Psoas muscle (tissue), 7 donors: ENCODE measurements at regions not wholly inside any gene's neighbourhood (a gene's known extent, or its start where the extent isn't known, plus 50 kb on each side); places are given as distances from the start of the nearest gene placed in this dataset.
"Not testable (repeated sequence)": the region's sequence is repeated elsewhere in the genome, so short reads cannot be mapped to it uniquely, and the experiment has no call there.

Experiments
- ATAC-seq, 4 donors: fragments of 200-7000 bp; cut with Tn5 transposase; one replicate each; pipeline ENCODE4 v1.9.1; 2020; ENCODE audit warnings: moderate library complexity in 3 of 4, mild to moderate bottlenecking in 2 of 4
- DNase-seq, 2 donors: peaks; one replicate each; pipeline ENCODE4 v3.0.0-alpha.2; 2020
- H3K27ac ChIP-seq: fragments of 200-600 bp; one replicate; pipeline ENCODE4 v1.8.0; 2022
- H3K27me3 ChIP-seq, 3 donors: fragments of 200-600 bp in 1 of 3; one replicate each; pipeline versions ENCODE4 v1.6.1 to v1.8.0; 2013 to 2022; ENCODE audit warnings: low read length in 2 of 3, mild to moderate bottlenecking in 2 of 3, moderate library complexity in 1 of 3; ENCODE audit not compliant: insufficient read depth in 3 of 3
- H3K36me3 ChIP-seq, 2 donors: fragments of 200-600 bp in 1 of 2; one replicate each; pipeline versions ENCODE4 v1.6.1 to v1.8.0; 2013 to 2022; ENCODE audit warnings: low read depth in 1 of 2, mild to moderate bottlenecking in 1 of 2, moderate library complexity in 1 of 2; ENCODE audit not compliant: insufficient read depth in 1 of 2
- H3K4me1 ChIP-seq: fragments of 200-600 bp; one replicate; pipeline ENCODE4 v1.8.0; 2022
- H3K4me3 ChIP-seq: fragments of 200-600 bp; one replicate; pipeline ENCODE4 v1.8.0; 2022; ENCODE audit warnings: mild to moderate bottlenecking
- H3K9me3 ChIP-seq: fragments of 200-600 bp; one replicate; pipeline ENCODE4 v1.8.0; 2022
- WGBS, 3 donors: extraction: QIAGEN DNeasy Blood & Tissue Kit; methylation state at CpG; one replicate each; pipeline versions ENCODE4 v1.1.6 to v1.1.7; 2013; 5-methylcytosine and 5-hydroxymethylcytosine counted together
- intact Hi-C, 2 donors: fragments of 100-400 bp; cut with DNase I; formaldehyde crosslinking; loops; one replicate each; pipeline versions ENCODE4 v1.11.0 to v1.14.2; 2022
- TF ChIP-seq, protein P1 (sequence below): fragments of 200-600 bp; IDR thresholded peaks from one replicate; pipeline ENCODE4 v1.8.0; 2022; ENCODE audit warnings: antibody characterized with exemption
- donor health status: healthy with polysubstance abuse.
- donor health status: DM: no; HTN: no; CAD: no; lungs with moderate emphysema.
- donor health status: Bipolar disorder and iron deficiency.
- donor health status: healthy.
- donor health status: DM: yes; HTN: yes; CAD: no.
- donor health status: DM: no; HTN: no; CAD: no.
- donor health status: DM: yes; HTN: yes; CAD: no.

DNA sequence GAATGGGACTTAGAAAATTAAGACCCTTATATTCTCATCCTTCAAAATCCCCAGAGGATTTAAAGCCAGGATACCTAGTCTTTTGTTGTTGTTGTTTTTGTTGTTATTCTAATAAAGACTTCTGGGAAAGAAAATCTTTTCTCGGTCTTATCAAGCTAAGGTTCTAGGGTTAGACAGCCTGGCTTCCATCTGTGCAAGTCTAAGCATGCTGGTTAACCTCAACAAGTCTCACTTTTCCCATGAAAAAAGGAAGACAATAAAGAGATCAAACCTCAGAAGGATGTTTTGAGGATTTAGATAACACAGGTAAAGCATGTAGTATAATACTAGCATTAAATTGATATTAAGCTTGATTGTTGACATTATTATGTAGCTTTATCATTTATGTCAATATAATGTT, 486.4 kb upstream of the SOX9 start:
- Histone ChIP-seq H3K36me3 (no peaks in the 10 kb centered on the region), H3K27me3 (no peaks in the 10 kb centered on the region), H3K27ac (no peak overlapping the region), H3K4me1 (no peaks in the 10 kb centered on the region), H3K9me3 (no peaks in the 10 kb centered on the region), H3K4me3 (no peak overlapping the region)
- WGBS, 3 donors = 73 to 88% (median 84%) methylated on average over 1 of the region's 1 CpG
- intact Hi-C loops = no loop called here
- no peak for ATAC-seq
- no peak for DNase-seq
- TF ChIP-seq, protein P1, sequence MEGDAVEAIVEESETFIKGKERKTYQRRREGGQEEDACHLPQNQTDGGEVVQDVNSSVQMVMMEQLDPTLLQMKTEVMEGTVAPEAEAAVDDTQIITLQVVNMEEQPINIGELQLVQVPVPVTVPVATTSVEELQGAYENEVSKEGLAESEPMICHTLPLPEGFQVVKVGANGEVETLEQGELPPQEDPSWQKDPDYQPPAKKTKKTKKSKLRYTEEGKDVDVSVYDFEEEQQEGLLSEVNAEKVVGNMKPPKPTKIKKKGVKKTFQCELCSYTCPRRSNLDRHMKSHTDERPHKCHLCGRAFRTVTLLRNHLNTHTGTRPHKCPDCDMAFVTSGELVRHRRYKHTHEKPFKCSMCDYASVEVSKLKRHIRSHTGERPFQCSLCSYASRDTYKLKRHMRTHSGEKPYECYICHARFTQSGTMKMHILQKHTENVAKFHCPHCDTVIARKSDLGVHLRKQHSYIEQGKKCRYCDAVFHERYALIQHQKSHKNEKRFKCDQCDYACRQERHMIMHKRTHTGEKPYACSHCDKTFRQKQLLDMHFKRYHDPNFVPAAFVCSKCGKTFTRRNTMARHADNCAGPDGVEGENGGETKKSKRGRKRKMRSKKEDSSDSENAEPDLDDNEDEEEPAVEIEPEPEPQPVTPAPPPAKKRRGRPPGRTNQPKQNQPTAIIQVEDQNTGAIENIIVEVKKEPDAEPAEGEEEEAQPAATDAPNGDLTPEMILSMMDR = no peak

DNA sequence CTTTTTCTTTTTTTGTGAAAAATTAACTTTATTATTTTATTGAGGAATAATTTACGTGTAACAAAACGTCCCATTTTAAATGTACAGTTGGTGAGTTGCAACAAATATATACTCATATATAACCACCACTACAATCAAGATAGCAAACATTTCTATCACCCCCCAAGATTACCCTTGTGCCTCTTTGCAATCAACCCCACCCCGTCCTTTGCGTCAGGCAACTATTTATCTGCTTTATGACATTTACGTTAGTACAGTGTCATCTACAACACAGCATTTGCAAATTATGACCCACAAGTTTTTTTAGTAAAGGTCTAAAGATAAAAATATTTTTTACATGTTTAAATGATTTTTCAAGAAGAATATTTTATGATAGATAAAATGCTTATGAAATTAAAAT, 485.6 kb upstream of the SOX9 start:
- no peak overlapping the region for H3K27ac ChIP-seq
- 85 to 90% (median 87%) methylated on average over 5 of the region's 5 CpGs for WGBS, 3 donors
- no peak for ATAC-seq
- TF ChIP-seq, protein P1 = no peak
- no peaks in the 10 kb centered on the region for H3K4me1 ChIP-seq
- no peaks in the 10 kb centered on the region for H3K9me3 ChIP-seq
- no peak for DNase-seq
- no peaks in the 10 kb centered on the region for H3K27me3 ChIP-seq
- intact Hi-C loops = no loop called here
- no peak overlapping the region for H3K4me3 ChIP-seq
- no peaks in the 10 kb centered on the region for H3K36me3 ChIP-seq

DNA sequence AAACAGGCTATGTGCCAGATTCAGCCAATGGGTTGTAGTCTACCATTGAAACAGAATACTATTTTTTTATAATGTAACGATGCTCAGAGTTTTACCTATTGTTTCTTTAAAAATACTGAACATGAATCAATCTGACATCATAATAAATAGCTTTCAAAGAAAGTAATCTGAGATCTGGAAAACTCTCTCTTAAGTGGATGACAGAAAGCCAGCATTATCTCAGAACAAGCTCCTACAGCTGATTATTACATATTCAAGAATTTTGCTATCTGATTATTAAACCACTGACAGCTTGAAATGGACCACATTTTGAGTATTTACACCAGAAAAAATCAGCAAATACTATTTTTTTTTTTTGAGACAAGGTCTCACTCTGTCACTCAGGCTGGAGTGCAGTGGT, 484.2 kb upstream of the SOX9 start:
- TF ChIP-seq, protein P1 = no peak
- intact Hi-C loops = no loop called here
- H3K4me1 ChIP-seq = no peaks in the 10 kb centered on the region
- ATAC-seq = no peak
- H3K36me3 ChIP-seq = no peaks in the 10 kb centered on the region
- H3K4me3 ChIP-seq = no peak overlapping the region
- no peak overlapping the region for H3K27ac ChIP-seq
- no peaks in the 10 kb centered on the region for H3K9me3 ChIP-seq
- no peaks in the 10 kb centered on the region for H3K27me3 ChIP-seq
- DNase-seq = no peak
- WGBS, 3 donors = 56 to 57% (median 56%) methylated on average over 1 of the region's 1 CpG

DNA sequence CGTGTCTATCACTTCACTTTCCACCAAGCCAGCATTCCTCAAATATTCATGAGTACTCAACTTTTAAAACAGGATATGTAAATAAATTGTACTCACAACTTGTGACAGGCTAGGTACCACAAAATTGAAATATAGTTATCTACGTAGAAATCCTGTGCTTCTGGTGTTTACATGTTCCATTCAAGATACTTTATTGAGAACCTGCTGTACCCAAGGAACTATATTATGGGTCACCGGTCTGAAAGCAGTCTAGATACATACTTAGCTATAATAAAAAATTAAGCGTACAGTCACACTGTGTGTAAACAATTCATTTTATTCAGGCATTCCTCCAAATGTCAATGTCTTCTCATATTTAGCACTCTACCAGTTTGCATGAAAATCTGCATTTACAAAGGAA, 482.2 kb upstream of the SOX9 start:
- Histone ChIP-seq H3K27ac (no peak overlapping the region), H3K4me3 (no peak overlapping the region), H3K4me1 (no peaks in the 10 kb centered on the region), H3K9me3 (no peaks in the 10 kb centered on the region), H3K36me3 (no peaks in the 10 kb centered on the region), H3K27me3 (no peaks in the 10 kb centered on the region)
- 83 to 85% (median 84%) methylated on average over 4 of the region's 4 CpGs for WGBS, 3 donors
- DNase-seq (no peak), ATAC-seq (no peak)
- intact Hi-C loops = no loop called here
- TF ChIP-seq, protein P1 = no peak

DNA sequence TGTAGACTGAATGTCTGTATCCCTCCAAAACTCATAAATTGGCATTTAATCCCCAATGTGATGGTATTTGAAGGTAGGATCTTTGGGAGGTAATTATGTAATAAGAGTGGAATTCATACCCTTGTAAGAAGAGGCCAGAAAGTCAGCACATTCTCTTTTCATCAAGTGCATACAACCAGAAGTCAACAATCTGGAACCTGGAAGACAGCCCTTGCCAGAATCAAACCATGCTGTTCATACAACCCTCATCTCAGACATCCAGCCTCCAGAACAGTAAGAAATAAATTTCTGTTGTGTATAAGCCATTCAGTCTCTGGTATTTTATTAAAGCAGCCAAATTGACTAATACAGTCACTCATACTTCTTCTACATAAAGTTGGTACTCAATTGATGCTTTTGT, 481.0 kb upstream of the SOX9 start:
- no peak for ATAC-seq
- Histone ChIP-seq H3K27me3 (no peaks in the 10 kb centered on the region), H3K4me1 (no peaks in the 10 kb centered on the region), H3K36me3 (no peaks in the 10 kb centered on the region), H3K27ac (no peak overlapping the region), H3K9me3 (no peaks in the 10 kb centered on the region), H3K4me3 (no peak overlapping the region)
- intact Hi-C loops = no loop called here
- TF ChIP-seq, protein P1 = no peak
- no peak for DNase-seq

DNA sequence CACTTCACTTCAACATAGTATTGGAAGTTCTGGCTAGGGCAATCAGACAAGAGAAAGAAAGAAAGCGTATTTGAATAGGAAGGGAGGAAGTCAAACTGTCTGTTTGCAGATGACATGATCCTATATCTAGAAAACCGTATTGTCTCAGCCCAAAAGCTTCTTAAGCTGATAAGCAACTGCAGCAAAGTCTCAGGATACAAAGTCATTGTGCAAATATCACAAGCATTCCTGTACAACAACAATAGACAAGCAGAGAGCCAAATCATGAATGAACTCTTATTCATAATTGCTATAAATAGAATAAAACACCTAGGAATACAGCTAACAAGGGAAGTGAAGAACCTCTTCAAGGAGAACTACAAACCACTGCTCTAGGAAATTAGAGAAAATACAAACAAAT, 473.9 kb upstream of the SOX9 start:
- ATAC-seq, H3K4me1 ChIP-seq, H3K27ac ChIP-seq, H3K4me3 ChIP-seq, DNase-seq, H3K27me3 ChIP-seq, intact Hi-C loops, H3K36me3 ChIP-seq, H3K9me3 ChIP-seq: not testable (repeated sequence)
- 63 to 75% (median 70%) methylated on average over 2 of the region's 2 CpGs for WGBS, 3 donors

DNA sequence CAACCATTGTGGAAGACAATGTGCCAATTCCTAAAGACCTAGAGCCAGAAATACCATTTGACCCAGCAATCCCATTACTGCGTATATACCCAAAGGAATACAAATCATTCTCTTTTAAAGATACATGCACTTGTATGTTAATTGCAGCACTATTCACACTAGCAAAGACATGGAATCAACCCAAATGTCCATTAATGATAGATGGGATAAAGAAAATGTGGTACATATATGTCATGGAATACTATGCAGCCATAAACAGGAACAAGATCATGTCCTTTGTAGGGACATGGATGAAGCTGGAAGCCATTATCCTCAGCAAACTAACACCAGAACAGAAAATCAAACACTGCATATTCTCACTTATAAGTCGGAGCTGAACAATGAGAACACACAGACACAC, 472.5 kb upstream of the SOX9 start:
- H3K36me3 ChIP-seq, H3K27me3 ChIP-seq, H3K9me3 ChIP-seq, ATAC-seq, intact Hi-C loops, H3K4me1 ChIP-seq, DNase-seq, H3K27ac ChIP-seq, H3K4me3 ChIP-seq: not testable (repeated sequence)
- WGBS, 3 donors = 94 to 99% (median 96%) methylated on average over 2 of the region's 2 CpGs
